GM19043 (cell line): ENCODE measurements at regions not wholly inside any gene's neighbourhood (a gene's known extent, or its start where the extent isn't known, plus 50 kb on each side); places are given as distances from the start of the nearest gene placed in this dataset.

Experiments
- ATAC-seq: cut with Tn5 transposase; IDR thresholded peaks from one replicate; pipeline ENCODE4 v1.9.1; 2021; ENCODE audit warnings: low read depth; ENCODE audit not compliant: unreplicated experiment

DNA sequence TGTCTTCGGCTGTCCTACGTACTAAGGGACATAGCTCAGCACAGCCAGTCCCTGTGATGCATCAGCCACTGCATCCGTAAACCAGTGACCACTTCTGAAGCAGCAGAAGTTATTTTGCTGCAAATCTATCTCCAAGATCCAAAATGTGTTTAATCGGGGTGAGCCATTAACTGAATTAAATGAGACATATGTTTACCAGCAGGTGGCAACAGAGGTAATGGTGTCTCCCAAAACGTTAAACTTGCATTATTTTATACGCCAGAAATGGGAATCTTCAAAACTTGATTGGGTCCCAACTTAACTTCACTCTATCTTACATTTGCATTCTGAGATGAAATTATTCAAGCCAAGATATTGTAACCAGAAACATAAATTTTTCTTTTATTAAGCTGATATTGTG, 75.3 kb upstream of the BOC start:
- no peak for ATAC-seq

DNA sequence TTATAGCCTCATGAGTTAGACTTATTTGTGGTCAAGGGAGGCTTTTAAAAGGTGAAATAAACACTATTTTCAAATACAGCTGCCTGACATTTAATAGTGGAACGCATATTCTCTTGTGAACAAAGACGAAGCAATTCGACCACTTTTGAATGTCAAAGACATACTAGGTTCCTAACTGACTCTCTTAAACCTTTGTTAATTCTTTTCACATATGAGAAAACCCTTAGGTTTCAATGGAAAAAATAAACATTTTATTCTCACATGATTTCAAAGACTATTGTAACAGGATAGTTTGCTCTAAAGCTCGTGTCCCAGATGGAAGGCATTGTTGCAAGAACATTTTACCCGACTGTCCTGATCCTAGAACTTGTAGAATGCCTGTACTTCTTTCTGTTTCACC, 74.8 kb upstream of the BOC start:
- no peak for ATAC-seq

DNA sequence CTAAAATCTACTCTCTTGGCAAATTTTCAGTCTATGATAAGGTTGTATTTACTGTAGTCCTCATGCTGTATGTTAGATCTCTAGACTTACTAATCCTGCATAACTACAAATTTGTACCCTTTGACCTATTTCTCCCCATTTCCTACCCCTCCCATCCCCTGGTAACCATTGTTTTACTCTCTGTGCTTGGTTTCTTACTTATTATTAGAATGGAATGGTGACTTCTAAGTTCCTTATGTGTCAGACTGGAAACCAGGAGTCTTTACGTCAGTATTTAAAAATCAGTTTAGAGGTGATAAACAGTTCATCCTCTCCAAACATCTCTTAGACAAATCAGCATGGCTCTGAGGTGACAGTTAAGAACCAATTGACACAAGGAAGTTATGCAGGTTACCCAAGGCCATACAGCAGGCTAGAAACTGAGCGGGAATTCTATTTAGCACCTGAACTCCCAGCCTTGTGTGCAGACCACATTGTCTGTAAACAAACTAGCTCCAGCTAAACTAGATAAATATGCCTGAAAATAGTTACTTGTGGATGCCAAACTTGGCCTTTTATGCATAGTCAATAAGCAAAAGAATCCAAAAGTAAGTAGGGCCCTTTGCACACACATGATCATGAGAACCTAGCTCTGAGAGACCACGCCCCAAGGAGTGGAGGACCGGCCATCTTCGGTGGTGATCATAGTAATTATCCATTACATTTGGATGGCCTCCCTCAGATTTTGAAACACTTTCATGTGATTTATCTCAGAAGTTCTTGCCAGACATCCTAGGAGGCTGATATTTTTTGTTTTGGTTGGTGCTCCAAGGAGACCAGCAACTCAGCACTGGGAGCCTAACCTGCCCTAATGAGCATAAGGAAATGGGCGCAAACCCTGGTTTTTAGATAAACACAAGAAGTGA, 72.3 kb upstream of the BOC start:
- ATAC-seq: no peak

DNA sequence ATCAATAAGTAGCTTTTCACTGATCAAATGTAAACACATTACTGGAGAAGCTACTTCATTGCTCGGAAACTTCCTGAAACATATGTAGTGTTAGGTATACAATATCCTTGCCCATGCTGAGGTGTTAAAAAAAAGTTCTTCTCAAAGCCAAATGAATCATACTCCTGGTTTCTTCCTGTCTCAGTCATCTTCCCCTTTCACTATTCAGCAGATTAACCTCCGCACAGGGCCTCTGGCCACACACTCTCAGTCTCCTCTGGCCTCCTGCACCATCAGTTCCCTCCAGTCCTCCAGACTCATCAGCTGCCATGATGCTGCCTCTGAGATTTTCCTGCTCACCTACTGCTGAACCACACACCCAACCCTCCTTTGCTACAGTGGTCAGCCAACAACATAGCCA, 70.5 kb upstream of the BOC start:
- ATAC-seq: no peak

DNA sequence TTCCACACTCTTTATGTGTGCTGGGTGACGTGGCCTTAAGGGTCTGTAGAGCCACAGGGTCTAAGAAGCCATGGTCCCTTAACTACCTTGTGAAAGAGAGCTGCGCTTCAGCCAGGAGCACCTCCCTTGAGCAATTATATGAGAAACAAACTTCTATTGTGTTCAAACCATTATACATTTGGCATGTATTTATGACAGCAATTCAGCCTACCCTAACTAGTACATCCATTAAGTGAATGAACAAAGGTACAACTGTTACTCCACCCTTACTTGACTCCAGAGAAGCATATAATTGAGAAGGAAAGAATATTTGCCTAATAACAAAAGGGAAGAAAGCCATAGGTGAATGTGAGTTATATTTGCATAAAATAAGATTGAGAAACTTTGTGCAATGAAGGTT, 69.8 kb upstream of the BOC start:
- ATAC-seq: no peak

DNA sequence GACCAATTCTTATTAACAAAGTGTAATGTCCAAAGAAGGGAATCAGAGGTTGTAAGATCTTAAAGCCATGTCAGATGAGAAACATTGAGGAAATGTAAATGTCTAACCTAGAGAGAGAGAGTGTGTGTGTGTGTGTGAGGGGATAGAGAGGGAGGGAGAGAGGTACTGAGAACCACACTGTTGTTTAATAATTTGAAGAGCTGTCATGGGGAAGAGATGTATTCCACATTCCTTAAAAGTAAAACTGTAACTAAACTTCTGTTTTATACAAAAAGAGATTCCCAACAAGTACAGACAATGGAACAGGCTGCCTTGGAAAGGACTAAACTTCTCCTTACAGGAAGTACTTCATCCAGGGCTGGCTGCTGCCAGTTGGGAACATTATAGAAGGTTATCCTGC, 68.9 kb upstream of the BOC start:
- no peak for ATAC-seq

DNA sequence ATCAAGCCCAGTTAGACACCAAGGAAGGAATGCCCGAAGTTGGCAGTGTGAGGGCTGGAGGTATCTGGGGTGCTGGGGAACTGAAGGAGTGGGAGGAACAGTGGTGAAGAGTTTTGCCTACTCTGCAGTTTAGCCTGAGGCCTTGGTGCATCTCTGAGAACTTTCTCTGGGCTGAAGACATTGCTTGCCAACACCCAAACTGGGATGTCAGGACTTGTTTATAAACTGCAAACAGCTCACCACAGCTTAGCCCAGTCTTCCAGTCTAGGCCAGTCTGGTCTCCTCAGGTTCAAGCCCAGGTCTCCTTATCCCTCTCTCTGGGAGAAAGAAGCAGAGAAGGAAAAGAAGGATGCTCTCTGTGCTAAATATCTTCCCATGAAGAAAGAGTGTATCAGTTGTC, 68.0 kb upstream of the BOC start:
- no peak for ATAC-seq

DNA sequence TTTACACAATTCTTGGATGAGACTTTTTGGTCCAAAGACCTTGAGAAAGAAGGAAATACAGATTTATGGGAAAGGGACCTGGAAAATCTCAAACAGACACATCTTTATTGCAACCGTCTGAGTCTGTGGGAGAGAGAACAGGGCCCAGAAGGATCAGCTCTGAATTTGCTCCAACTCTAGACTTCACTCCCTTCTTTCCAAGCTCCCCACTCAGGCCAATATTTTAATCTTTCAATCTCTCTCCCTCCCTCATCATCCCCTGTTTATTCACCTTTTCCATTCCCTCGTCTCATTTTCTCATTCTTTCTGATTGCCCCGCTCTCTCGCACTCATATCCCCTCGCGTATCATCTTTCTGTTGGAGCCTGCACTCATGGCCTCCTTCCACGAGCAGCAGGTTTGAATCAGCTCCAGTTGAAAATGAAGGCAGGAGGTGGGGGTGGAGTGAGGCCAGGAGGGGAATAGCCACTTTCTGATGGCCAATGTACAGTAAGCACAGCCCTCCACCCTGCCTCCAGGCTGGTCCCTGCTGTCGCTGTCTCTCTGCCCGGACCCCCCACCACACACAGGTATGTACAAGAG, 63.6 kb upstream of the BOC start:
- ATAC-seq: no peak

DNA sequence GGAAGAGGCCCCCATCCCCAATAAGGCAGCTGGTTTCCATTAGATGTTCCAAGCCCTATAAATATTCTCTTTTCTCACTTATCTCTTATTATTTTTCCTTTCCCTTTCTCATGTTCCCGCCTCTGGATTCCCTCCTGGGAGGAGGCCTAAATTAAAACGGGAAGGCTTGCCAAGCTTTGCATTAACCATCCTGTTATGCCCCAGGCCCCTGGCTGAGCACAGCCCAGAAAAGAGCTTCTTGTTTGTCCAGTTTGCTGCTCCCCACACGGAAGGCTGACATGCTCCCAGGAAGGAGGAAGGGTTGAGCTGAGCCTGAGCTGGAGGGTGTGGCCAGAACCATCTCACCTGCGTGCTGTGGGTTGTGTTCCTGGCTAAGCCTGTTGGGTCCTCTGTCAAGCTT, 63.1 kb upstream of the BOC start:
- ATAC-seq: no peak

DNA sequence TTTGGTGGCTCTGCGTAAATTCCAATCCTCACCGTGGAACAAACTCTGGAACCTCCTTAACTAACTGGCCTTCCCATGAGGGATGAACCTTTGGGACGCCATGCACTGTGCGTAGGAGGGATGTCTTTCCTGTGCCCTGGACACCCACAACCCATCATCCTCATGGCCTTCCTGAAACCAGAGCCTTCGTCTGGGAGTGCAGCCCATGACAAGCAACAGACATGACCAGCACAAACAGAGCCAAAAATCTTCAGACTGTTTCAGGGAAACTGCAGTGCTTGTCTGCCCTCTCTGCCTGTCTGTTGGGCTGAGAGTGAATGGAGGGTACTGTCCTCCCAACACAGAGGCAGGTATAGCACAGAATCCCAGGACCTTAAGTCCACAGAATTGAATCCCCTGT, 61.1 kb upstream of the BOC start:
- ATAC-seq: no peak

DNA sequence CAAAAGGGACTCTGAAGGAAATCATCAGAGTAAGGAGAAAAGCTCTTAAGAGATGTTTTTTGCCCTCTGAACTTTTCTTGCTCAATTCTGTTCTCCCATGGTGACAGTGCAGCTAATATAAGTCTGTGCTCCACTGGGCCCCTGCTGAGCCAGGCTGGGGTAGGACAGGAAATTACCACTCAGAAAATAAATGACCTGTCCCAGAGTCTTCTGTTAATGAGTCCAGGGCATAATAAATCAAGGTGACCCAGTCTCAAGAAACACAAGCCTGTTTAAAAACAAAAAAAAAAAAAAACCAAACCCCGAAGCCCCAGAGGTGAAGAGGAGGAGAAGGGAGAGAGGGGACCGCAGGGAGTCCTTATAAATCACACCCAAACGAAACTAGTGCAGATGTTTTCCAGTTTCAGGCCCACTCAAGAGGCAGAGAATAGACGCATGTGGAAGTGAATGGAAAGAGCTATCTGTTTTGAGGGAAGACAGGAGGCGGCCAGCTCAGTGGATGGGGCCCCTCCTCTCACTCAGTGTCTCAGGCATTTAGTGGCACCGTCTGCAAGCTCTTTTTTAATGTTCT, 59.8 kb upstream of the BOC start:
- ATAC-seq: no peak

DNA sequence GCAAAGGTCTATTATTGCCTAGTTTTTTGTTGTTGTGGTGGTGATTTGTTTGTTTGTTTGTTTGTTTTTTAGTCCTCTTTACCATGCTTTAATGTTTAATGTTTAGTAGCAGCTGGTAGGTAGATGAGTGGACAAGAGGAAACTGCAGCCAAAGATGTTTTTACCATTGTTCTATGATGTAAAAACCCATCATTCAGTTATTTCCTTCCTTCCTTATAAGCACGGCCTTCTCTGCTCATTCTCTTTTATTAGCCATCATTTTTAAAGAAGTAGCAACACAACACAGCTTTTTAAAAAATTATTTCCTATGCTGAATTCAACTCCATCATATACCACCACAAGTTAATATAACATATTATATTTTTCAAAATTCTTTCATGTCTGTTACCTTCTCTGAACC, 58.5 kb upstream of the BOC start:
- no peak for ATAC-seq

DNA sequence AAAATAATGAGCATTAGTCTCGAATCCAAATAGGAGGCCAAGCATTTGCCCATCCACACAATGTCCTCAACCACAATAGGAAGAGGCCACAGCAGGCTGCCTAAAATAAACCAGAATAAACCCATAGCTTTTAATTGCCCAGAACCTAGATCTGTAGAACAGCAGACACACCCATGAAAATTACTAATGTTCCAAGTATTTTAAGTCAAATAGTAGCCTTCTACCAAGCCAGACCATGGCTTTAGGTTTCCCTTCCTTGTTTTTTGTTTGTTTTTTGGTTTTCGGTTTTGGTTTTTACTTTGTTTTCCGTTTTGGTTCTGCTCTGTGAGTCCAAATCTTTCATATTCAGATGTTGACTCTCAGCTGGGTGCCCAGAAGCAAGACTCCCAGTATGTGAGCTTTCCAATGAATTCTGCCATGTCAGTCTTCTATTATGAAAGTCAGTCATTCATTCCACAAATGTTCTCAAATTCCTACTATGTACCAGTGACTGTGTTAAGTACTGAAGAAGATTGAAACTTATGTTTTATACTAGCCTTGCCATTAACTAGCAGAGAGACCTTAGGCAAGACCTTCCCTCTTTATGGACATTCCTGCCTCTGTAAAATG, 57.8 kb upstream of the BOC start:
- peak; percentile 84 for ATAC-seq

DNA sequence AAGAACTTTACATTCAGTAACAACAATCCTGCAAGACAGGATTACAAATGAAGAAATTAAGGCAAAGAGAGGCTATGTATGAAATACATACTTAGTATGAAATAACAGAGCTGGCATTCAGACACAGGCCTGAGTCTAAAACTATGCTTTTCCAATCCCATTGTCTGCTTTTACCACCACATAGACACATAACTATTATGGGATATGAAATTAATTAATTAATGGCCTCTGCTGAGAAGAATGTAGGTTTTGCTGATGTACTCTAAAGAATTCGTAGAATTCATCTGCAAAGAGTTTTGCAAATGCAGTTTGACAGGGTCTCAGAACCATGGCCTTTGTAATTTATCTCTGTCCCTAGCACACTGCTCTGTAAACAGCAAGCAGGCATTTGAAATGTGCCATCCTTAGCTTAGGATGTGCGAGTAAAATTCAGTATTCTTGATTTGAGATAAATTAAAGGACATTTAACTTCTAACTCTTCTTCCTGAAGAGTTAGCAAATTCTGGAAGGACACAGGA, 54.5 kb upstream of the BOC start:
- ATAC-seq: no peak

DNA sequence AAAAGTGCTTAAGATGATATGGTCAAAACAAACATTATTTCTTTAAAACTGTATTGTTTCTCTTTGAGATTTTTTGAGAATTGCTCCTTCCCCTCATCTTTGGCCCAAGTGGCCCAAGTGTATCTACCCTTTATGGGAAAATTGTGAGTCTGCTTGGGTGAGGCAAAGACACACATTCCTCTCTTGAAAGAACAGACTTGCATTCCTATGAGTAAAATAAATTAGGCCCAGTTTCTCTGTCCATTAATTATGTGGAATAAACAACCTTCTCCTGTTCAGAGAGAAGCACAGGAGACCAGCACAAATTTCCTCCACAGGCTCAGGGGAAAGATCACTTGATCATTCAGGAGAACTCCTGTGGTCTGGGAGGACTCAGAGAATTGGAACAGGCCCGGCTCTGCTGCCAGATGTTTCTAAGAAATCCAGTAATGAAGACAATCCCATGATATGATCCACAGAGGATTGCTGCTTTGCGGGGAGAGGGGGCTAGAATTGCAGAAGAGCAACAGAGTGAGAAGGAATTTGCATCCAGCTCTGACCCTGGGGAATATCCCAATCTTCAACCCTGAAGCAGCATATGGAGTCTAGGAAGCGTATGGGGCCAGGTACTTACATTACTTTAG, 53.8 kb upstream of the BOC start:
- no peak for ATAC-seq

DNA sequence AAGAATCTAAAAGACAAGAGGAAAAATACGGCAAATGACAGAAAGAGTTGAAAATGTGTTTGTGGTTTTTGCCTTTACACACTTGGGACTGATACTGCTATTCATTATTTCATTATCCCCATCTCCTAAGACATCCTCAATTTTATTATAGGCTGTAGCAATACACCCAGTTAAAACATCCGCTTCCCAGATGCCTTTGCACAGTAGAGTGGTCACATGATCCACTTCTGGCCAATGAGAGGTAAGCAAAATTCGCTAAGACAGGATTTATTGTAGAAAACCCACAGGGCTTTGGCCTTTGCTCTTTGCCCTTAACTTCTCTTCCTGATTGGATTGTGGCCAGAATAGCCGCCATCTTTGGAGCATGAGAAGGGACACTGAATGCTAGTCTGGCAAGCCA, 53.2 kb upstream of the BOC start:
- no peak for ATAC-seq
